Naive thymus-derived CD4-positive, alpha-beta T cell (primary cell): ENCODE measurements at regions not wholly inside any gene's neighbourhood (a gene's known extent, or its start where the extent isn't known, plus 50 kb on each side); places are given as distances from the start of the nearest gene placed in this dataset.
A peak's percentile ranks its signal among the peaks of the same experiment; 100 is the strongest.

Experiments used
- ATAC-seq: fragments of 150-1000 bp; cut with Tn5 transposase; 2 replicates; pipeline ENCODE4 v1.10.0; 2021; ENCODE audit warnings: mild to moderate bottlenecking, moderate library complexity
- CTCF ChIA-PET: fragments of 350-600 bp; sonication (Branson Sonifier 250); formaldehyde crosslinking; loops from one replicate; lab custom pipeline; 2021; ENCODE audit warnings: antibody characterized with exemption; lab: Charles Lee
- POLR2A ChIA-PET: fragments of 350-600 bp; sonication (Branson Sonifier 250); formaldehyde crosslinking; loops from one replicate; lab custom pipeline; 2021; ENCODE audit warnings: antibody characterized with exemption, inconsistent platforms; lab: Charles Lee
- DNase-seq, 9 donors: peaks; one replicate each; pipeline versions ENCODE4 v3.0.0 to v3.0.0-alpha.2; 2020 to 2022; ENCODE audit warnings: mixed read lengths in 1 of 9
- H3K27ac ChIP-seq: one replicate; pipeline ENCODE4 v1.7.0; 2013; ENCODE audit warnings: mild to moderate bottlenecking, low read depth, low read length, moderate library complexity
- H3K27me3 ChIP-seq, 2 donors: one replicate each; pipeline ENCODE4 v1.7.0; 2013; ENCODE audit warnings: low read length in 2 of 2, mild to moderate bottlenecking in 2 of 2, moderate library complexity in 2 of 2; ENCODE audit not compliant: control insufficient read depth in 2 of 2, insufficient read depth in 2 of 2
- H3K36me3 ChIP-seq, 3 experiments: 1 replicate in 2 of 3; 2 replicates in 1 of 3; pipeline ENCODE4 v1.7.0; 2013; ENCODE audit warnings: low read length in 3 of 3, mild to moderate bottlenecking in 3 of 3, moderate library complexity in 1 of 3; ENCODE audit not compliant: insufficient read depth in 3 of 3, control insufficient read depth in 2 of 3
- H3K4me1 ChIP-seq, 2 donors: one replicate each; pipeline ENCODE4 v1.7.0; 2013; ENCODE audit warnings: low read length in 2 of 2, mild to moderate bottlenecking in 2 of 2, moderate library complexity in 1 of 2; ENCODE audit not compliant: control insufficient read depth in 2 of 2, insufficient read depth in 2 of 2
- H3K4me3 ChIP-seq: 2 replicates; pipeline ENCODE4 v1.7.0; 2013; ENCODE audit warnings: mild to moderate bottlenecking, low read length
- H3K9me3 ChIP-seq, 3 experiments: 1 replicate in 2 of 3; 2 replicates in 1 of 3; pipeline ENCODE4 v1.7.0; 2013; ENCODE audit warnings: low read length in 3 of 3; ENCODE audit not compliant: control insufficient read depth in 2 of 3
- H3K27ac Mint-ChIP-seq, 9 donors: one replicate each; pipeline ENCODE4 v1.8.0; 2020 to 2022; ENCODE audit warnings: mixed read lengths in 9 of 9, mild to moderate bottlenecking in 8 of 9, moderate library complexity in 5 of 9, inconsistent platforms in 2 of 9
- H3K27me3 Mint-ChIP-seq, 5 donors: one replicate each; pipeline ENCODE4 v1.8.0; 2021 to 2022; ENCODE audit warnings: mixed read lengths in 5 of 5, mild to moderate bottlenecking in 1 of 5
- H3K36me3 Mint-ChIP-seq, 5 donors: one replicate each; pipeline ENCODE4 v1.8.0; 2020 to 2022; ENCODE audit warnings: mixed read lengths in 5 of 5, mild to moderate bottlenecking in 3 of 5, inconsistent platforms in 1 of 5
- H3K4me1 Mint-ChIP-seq, 7 donors: one replicate each; pipeline ENCODE4 v1.8.0; 2020 to 2022; ENCODE audit warnings: mixed read lengths in 7 of 7, mild to moderate bottlenecking in 3 of 7, inconsistent platforms in 1 of 7
- H3K4me3 Mint-ChIP-seq, 10 donors: one replicate each; pipeline ENCODE4 v1.8.0; 2020 to 2022; ENCODE audit warnings: mild to moderate bottlenecking in 10 of 10, mixed read lengths in 10 of 10, moderate library complexity in 6 of 10, inconsistent platforms in 2 of 10
- H3K9me3 Mint-ChIP-seq, 11 donors: one replicate each; pipeline ENCODE4 v1.8.0; 2020 to 2022; ENCODE audit warnings: mixed read lengths in 11 of 11, mild to moderate bottlenecking in 4 of 11, inconsistent platforms in 1 of 11, moderate library complexity in 1 of 11
- intact Hi-C, 2 donors: fragments of 100-400 bp; cut with micrococcal nuclease; formaldehyde crosslinking; loops; one replicate each; pipeline ENCODE4 v1.15.1; 2023

DNA sequence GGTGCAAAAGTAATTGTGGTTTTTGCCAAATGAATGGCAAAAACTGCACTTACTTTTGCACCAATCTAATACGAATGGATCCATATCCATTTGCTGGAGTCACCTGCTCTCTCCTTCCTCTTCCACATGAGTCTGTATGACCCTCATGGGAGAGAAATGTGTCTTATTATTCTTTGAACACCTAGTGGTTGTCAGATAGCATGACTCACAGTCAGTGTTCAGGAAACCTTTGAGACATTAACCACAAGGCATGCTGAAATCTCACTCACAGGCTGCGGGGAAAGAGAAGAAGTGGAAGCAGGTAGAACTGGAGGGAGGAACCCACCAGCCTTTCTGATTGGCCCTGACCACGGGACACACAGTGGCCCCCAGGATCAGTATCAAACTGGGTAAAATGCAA is 222.8 kb upstream of the KLF4 start:
- peak; percentile 41 for ATAC-seq
- Histone ChIP-seq H3K27me3 (no peaks in the 10 kb centered on the region), H3K4me1 (no peaks in the 10 kb centered on the region), H3K9me3 (no peaks in the 10 kb centered on the region), H3K27ac (no peak overlapping the region), H3K4me3 (no peak overlapping the region), H3K36me3 (no peaks in the 10 kb centered on the region)
- ChIA-PET CTCF (no interaction called here), POLR2A (no interaction called here)
- no peak overlapping the region for H3K27ac Mint-ChIP-seq
- peaks cover 0 to 2% (median 0%) of the 10 kb centered on the region in 7 donors for H3K4me1 Mint-ChIP-seq
- peaks cover 0 to 4% (median 0%) of the 10 kb centered on the region in 5 donors for H3K27me3 Mint-ChIP-seq
- no peak for DNase-seq
- no peak overlapping the region for H3K4me3 Mint-ChIP-seq
- H3K36me3 Mint-ChIP-seq = no peaks in the 10 kb centered on the region
- intact Hi-C loops = no loop called here
- peaks cover 0 to 8% (median 5%) of the 10 kb centered on the region in 11 donors for H3K9me3 Mint-ChIP-seq

DNA sequence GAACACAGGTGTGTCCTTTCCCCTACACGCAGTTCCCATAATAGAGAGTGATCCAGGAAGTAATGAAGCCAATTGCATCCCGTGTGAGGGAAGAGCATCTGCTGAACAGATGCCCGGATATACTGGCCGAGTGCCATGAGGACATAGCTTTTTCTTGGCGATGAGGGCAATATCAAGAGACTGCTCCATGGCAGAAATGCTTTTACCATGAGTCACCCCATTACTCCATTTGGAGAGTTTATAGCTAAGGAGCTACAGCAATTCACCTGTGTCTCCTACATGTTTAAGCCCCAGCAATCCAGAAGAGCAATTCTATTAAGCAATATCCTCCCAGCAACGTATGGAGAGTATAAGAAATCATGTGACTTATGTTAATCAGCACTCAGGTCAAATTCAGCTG is 222.0 kb upstream of the KLF4 start:
- Mint-ChIP-seq H3K4me3 (no peak overlapping the region), H3K27ac (no peak overlapping the region), H3K36me3 (no peaks in the 10 kb centered on the region), H3K27me3 (peaks cover 0 to 4% (median 0%) of the 10 kb centered on the region in 5 donors), H3K9me3 (peaks cover 0 to 7% (median 5%) of the 10 kb centered on the region in 11 donors), H3K4me1 (peaks cover 0 to 2% (median 0%) of the 10 kb centered on the region in 7 donors)
- Histone ChIP-seq H3K27me3 (no peaks in the 10 kb centered on the region), H3K4me1 (no peaks in the 10 kb centered on the region), H3K9me3 (no peaks in the 10 kb centered on the region), H3K27ac (no peak overlapping the region), H3K4me3 (no peak overlapping the region), H3K36me3 (no peaks in the 10 kb centered on the region)
- CTCF ChIA-PET = no interaction called here
- ATAC-seq (no peak), DNase-seq (no peak)
- POLR2A ChIA-PET = no interaction called here
- intact Hi-C loops = no loop called here

DNA sequence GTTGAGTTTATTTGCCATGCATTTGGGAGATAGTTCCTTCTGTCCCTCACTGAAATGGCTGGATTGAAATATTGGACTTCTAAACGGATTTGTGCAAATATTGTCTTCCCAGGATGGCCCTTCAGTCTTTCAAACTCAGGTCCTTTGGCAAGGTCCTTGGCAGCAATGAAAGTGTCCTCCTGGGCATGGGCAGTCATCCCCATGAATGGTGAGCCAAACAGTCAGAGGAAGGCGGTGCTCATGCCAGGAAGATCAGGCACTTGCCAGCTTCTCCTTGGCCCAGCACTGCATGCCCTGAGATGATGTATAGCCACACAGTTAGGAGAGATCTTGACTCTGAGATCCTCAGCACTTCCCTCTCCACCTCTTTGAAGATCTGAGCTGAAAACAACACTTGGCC is 221.4 kb upstream of the KLF4 start:
- DNase-seq (no peak), ATAC-seq (no peak)
- no peak overlapping the region for H3K27ac Mint-ChIP-seq
- intact Hi-C loops = no loop called here
- ChIA-PET CTCF (no interaction called here), POLR2A (no interaction called here)
- no peak overlapping the region for H3K4me3 Mint-ChIP-seq
- peaks cover 0 to 2% (median 0%) of the 10 kb centered on the region in 7 donors for H3K4me1 Mint-ChIP-seq
- Histone ChIP-seq H3K27me3 (no peaks in the 10 kb centered on the region), H3K9me3 (no peaks in the 10 kb centered on the region), H3K4me3 (no peak overlapping the region), H3K36me3 (no peaks in the 10 kb centered on the region), H3K4me1 (no peaks in the 10 kb centered on the region), H3K27ac (no peak overlapping the region)
- H3K9me3 Mint-ChIP-seq = peaks cover 0 to 10% (median 5%) of the 10 kb centered on the region in 11 donors
- peaks cover 0 to 4% (median 0%) of the 10 kb centered on the region in 5 donors for H3K27me3 Mint-ChIP-seq
- no peaks in the 10 kb centered on the region for H3K36me3 Mint-ChIP-seq

DNA sequence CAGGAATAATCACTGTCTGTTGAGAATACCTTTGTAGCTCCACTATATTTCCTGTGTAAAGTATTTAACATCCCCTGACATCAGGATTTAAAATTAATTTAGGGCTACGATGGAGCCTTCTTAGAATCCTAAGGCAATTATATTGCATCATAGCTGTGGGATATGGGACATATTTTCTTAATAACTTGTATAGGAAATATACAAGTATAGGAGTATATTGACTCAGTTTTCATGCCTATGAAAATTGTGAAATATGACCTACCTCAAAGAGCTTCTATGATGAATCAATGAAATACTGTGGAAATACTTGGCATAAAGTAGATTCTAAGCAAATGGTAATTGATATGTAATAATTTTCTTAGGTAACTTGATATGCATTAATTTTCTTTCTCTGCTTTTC is 221.0 kb upstream of the KLF4 start:
- H3K4me3 Mint-ChIP-seq = no peak overlapping the region
- ChIA-PET POLR2A (no interaction called here), CTCF (no interaction called here)
- no peaks in the 10 kb centered on the region for H3K4me1 ChIP-seq
- no peak for ATAC-seq
- no peak overlapping the region for H3K27ac Mint-ChIP-seq
- peaks cover 0 to 10% (median 5%) of the 10 kb centered on the region in 11 donors for H3K9me3 Mint-ChIP-seq
- H3K36me3 Mint-ChIP-seq = no peaks in the 10 kb centered on the region
- H3K4me1 Mint-ChIP-seq = peaks cover 0 to 2% (median 0%) of the 10 kb centered on the region in 7 donors
- no peaks in the 10 kb centered on the region for H3K36me3 ChIP-seq
- H3K27me3 Mint-ChIP-seq = peaks cover 0 to 4% (median 0%) of the 10 kb centered on the region in 5 donors
- DNase-seq = no peak
- intact Hi-C loops = no loop called here
- no peak overlapping the region for H3K4me3 ChIP-seq
- no peaks in the 10 kb centered on the region for H3K27me3 ChIP-seq
- no peaks in the 10 kb centered on the region for H3K9me3 ChIP-seq
- H3K27ac ChIP-seq = no peak overlapping the region

DNA sequence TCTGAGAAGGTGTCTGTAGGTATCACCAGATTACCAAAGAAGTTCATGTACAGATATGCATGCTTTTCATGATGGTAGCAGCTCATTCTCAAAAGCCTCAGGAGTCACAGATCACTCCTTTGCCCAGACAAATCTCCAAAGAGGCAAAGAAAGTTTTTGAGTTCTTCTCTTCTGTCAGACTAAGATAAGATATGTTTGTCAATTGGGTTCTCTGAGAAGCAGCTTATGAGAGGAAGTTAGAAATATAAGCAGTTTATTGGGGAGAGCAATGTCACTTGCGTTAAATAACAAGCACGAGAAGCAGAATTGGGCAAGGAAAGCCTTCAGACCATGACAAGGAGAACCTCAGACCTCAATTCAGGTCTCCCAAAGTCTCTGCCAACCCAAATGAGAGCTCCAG is 219.2 kb upstream of the KLF4 start:
- Histone ChIP-seq H3K27me3 (no peaks in the 10 kb centered on the region), H3K4me1 (no peaks in the 10 kb centered on the region), H3K36me3 (no peaks in the 10 kb centered on the region), H3K9me3 (no peaks in the 10 kb centered on the region), H3K4me3 (no peak overlapping the region), H3K27ac (no peak overlapping the region)
- ATAC-seq (no peak), DNase-seq (no peak)
- H3K27ac Mint-ChIP-seq = no peak overlapping the region
- H3K9me3 Mint-ChIP-seq = peaks cover 0 to 10% (median 5%) of the 10 kb centered on the region in 11 donors
- CTCF ChIA-PET = interaction anchor here (0.9 kb wide), 1 partner anchor 10 kb away, joined by 4 read pairs; no protein-coding TSS in a partner anchor
- no peak overlapping the region for H3K4me3 Mint-ChIP-seq
- peaks cover 0 to 2% (median 0%) of the 10 kb centered on the region in 7 donors for H3K4me1 Mint-ChIP-seq
- intact Hi-C loops = no loop called here
- H3K36me3 Mint-ChIP-seq = no peaks in the 10 kb centered on the region
- peaks cover 0 to 4% (median 0%) of the 10 kb centered on the region in 5 donors for H3K27me3 Mint-ChIP-seq
- POLR2A ChIA-PET = no interaction called here

DNA sequence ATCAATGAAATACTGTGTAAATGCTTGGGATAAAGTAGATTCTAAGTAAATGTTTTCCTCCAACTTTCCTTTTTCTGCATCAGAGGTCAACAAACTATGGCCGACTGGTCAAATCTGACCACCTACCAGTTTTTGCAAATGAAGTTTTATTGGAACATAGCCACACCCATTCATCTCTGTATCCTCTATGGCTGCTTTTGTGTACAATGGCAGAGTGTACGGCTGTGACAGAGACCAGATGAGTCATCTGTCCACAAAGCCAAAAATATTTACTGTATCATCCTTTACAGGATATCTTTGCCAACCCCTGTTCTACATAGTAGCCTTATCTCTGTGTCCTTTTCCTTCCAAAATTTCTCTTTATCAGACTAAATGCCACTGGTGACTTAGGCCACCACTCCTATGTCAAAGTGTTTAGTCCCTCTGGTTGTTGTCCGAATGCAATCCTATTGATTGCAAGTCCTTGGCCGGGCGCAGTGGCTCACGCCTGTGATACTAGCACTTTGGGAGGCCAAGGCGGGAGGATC is 218.4 kb upstream of the KLF4 start:
- H3K4me1 Mint-ChIP-seq = peaks cover 0 to 2% (median 0%) of the 10 kb centered on the region in 7 donors
- H3K36me3 Mint-ChIP-seq = no peaks in the 10 kb centered on the region
- Histone ChIP-seq H3K9me3 (no peaks in the 10 kb centered on the region), H3K36me3 (no peaks in the 10 kb centered on the region), H3K4me3 (no peak overlapping the region), H3K27me3 (no peaks in the 10 kb centered on the region), H3K4me1 (no peaks in the 10 kb centered on the region), H3K27ac (no peak overlapping the region)
- no peak overlapping the region for H3K4me3 Mint-ChIP-seq
- POLR2A ChIA-PET = no interaction called here
- DNase-seq (no peak), ATAC-seq (peak; percentile 55)
- H3K9me3 Mint-ChIP-seq = peaks cover 0 to 10% (median 3%) of the 10 kb centered on the region in 11 donors
- CTCF ChIA-PET = no interaction called here
- no peak overlapping the region for H3K27ac Mint-ChIP-seq
- H3K27me3 Mint-ChIP-seq = peaks cover 0 to 5% (median 0%) of the 10 kb centered on the region in 5 donors
- intact Hi-C loops = no loop called here

DNA sequence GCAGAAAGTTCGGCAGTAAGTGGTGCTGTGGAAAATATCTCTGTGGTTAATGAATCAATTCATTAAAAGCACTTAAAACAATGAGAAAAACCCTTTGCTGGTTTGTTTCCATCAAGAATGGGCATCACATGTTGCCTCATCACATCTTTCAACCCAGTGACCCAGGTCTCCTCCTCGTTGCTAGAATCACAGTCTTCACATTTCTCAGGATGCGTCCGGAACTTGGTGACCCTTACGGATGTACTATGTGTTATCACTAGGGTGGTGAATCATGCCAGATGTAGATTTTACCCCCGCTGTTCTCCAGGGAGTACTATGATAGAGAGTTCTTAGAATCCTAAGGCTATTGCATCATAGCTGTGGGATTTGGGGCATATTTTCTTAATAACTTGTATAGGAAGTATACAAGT is 217.9 kb upstream of the KLF4 start:
- Histone ChIP-seq H3K27me3 (no peaks in the 10 kb centered on the region), H3K4me1 (no peaks in the 10 kb centered on the region), H3K4me3 (no peak overlapping the region), H3K27ac (no peak overlapping the region), H3K36me3 (no peaks in the 10 kb centered on the region), H3K9me3 (no peaks in the 10 kb centered on the region)
- H3K9me3 Mint-ChIP-seq = peaks cover 0 to 10% (median 3%) of the 10 kb centered on the region in 11 donors
- no peak overlapping the region for H3K27ac Mint-ChIP-seq
- POLR2A ChIA-PET = no interaction called here
- no peak for DNase-seq
- peaks cover 0 to 5% (median 0%) of the 10 kb centered on the region in 5 donors for H3K27me3 Mint-ChIP-seq
- no peak for ATAC-seq
- no peaks in the 10 kb centered on the region for H3K4me1 Mint-ChIP-seq
- no peak overlapping the region for H3K4me3 Mint-ChIP-seq
- H3K36me3 Mint-ChIP-seq = no peaks in the 10 kb centered on the region
- CTCF ChIA-PET = no interaction called here
- intact Hi-C loops = no loop called here
